Mesothelial cell of epicardium (in vitro differentiated cells): ENCODE measurements at regions not wholly inside any gene's neighbourhood (a gene's known extent, or its start where the extent isn't known, plus 50 kb on each side); places are given as distances from the start of the nearest gene placed in this dataset.

ENCODE experiments used
- DNase-seq, 2 experiments: peaks; one replicate each; pipeline ENCODE4 v3.0.0; 2021; ENCODE audit warnings: low spot score in 2 of 2; ENCODE audit not compliant: unreplicated experiment in 2 of 2
- H3K27ac Mint-ChIP-seq: 2 replicates; pipeline ENCODE4 v1.8.0; 2021; ENCODE audit warnings: mixed read lengths
- H3K27me3 Mint-ChIP-seq: 2 replicates; pipeline ENCODE4 v1.8.0; 2021; ENCODE audit warnings: low read depth, mixed read lengths
- H3K36me3 Mint-ChIP-seq: 2 replicates; pipeline ENCODE4 v1.8.0; 2021; ENCODE audit warnings: mixed read lengths
- H3K4me1 Mint-ChIP-seq: 2 replicates; pipeline ENCODE4 v1.8.0; 2021; ENCODE audit warnings: mixed read lengths
- H3K4me3 Mint-ChIP-seq: 2 replicates; pipeline ENCODE4 v1.8.0; 2021; ENCODE audit warnings: mild to moderate bottlenecking, moderate library complexity, mixed read lengths
- H3K9me3 Mint-ChIP-seq: 2 replicates; pipeline ENCODE4 v1.8.0; 2021; ENCODE audit warnings: mixed read lengths
- TF ChIP-seq, protein P1 (sequence below): fragments of 200-600 bp; sonication (generic); IDR thresholded peaks from one replicate; pipeline ENCODE4 v1.5.0; 2021; ENCODE audit warnings: antibody characterized with exemption; ENCODE audit not compliant: unreplicated experiment

DNA sequence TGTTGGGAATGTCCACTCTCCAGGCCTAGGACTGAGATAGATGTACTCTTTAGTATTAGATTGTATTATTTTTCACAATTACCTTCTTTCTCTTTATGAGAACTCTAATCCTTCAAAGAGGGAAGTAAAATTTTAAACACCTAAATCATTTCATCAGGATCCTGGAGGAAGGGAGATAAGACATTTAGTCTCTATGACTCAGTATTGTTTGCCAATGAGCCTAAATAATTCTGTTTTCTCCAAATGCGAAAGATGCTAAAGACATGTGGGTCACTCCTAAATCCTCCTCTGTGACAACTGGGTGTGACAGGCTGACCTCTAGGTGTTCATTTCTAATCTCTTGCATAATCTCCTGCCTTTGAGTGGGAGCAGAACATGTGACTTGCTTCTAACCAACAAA is 1736.6 kb upstream of the MIR17HG start:
- no peak overlapping the region for H3K4me3 Mint-ChIP-seq
- H3K4me1 Mint-ChIP-seq, result no peaks in the 10 kb centered on the region
- H3K36me3 Mint-ChIP-seq, result no peaks in the 10 kb centered on the region
- TF ChIP-seq, protein P1, sequence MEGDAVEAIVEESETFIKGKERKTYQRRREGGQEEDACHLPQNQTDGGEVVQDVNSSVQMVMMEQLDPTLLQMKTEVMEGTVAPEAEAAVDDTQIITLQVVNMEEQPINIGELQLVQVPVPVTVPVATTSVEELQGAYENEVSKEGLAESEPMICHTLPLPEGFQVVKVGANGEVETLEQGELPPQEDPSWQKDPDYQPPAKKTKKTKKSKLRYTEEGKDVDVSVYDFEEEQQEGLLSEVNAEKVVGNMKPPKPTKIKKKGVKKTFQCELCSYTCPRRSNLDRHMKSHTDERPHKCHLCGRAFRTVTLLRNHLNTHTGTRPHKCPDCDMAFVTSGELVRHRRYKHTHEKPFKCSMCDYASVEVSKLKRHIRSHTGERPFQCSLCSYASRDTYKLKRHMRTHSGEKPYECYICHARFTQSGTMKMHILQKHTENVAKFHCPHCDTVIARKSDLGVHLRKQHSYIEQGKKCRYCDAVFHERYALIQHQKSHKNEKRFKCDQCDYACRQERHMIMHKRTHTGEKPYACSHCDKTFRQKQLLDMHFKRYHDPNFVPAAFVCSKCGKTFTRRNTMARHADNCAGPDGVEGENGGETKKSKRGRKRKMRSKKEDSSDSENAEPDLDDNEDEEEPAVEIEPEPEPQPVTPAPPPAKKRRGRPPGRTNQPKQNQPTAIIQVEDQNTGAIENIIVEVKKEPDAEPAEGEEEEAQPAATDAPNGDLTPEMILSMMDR, result no peak
- peaks cover 16% of the 10 kb centered on the region for H3K9me3 Mint-ChIP-seq
- no peaks in the 10 kb centered on the region for H3K27me3 Mint-ChIP-seq
- no peak overlapping the region for H3K27ac Mint-ChIP-seq
- no peak for DNase-seq

DNA sequence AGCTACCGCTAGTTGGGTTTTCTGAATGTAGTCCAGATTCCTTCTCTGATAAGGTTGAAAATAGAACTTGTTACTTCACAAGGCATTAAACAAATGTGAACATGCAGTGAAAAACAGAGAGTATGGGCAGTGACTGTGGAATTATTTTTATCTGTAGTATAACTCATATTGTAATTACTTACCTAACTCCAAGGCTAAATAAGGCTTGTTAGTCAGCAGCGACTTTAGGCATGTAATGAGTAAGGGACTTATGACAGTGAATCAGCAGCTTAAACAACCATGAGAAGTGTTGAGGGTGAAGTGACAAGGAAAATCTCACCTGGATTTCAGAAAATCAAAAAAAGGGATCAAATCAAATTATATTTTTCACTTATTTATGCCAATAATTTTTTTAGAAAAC is 1719.5 kb upstream of the MIR17HG start:
- Mint-ChIP-seq H3K27ac (no peak overlapping the region), H3K36me3 (no peaks in the 10 kb centered on the region), H3K4me1 (no peaks in the 10 kb centered on the region), H3K9me3 (peaks cover 4% of the 10 kb centered on the region), H3K4me3 (no peak overlapping the region), H3K27me3 (no peaks in the 10 kb centered on the region)
- no peak for DNase-seq
- TF ChIP-seq, protein P1, result no peak

DNA sequence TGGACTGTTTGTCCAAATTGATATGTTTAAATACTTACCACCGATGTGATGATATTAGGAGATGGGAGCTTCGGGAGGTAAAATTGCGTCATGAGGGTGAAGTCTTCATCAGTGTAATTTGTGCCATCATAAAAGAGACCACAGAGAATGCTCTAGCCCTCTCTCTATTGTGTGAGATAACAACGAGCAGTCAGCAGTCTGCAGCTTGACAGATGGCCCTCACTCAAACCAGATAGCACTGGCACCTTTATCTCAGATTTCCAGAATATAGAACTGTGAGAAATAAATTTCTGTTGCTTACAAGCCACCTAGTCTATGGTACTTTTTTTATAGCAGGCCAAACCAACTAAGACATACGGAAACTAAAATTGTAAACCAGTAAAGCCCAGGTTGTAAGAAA is 1718.9 kb upstream of the MIR17HG start:
- Mint-ChIP-seq H3K27me3 (no peaks in the 10 kb centered on the region), H3K4me3 (no peak overlapping the region), H3K9me3 (peaks cover 5% of the 10 kb centered on the region), H3K4me1 (no peaks in the 10 kb centered on the region), H3K27ac (no peak overlapping the region), H3K36me3 (no peaks in the 10 kb centered on the region)
- TF ChIP-seq, protein P1, result no peak
- DNase-seq, result no peak

DNA sequence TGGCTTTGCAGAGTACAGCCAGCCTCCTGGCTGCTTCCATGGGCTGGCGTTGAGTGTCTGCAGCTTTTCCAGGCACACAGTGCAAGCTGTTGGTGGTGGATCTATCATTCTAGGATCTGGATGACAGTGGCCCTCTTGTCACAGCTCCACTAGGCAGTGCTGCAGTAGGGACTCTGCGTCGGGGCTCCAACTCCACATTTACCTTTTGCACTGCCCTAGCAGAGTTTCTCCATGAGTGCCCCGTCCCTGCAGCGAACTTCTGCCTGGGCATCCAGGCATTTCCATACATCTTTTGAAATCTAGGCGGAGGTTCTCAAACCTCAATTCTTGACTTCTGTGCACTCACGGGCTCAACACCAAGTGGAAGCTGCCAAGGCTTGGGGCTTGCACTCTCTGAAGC is 1697.3 kb upstream of the MIR17HG start:
- TF ChIP-seq, protein P1, result no peak
- no peak overlapping the region for H3K4me3 Mint-ChIP-seq
- no peaks in the 10 kb centered on the region for H3K4me1 Mint-ChIP-seq
- peaks cover 56% of the 10 kb centered on the region for H3K9me3 Mint-ChIP-seq
- H3K36me3 Mint-ChIP-seq, result peaks cover 5% of the 10 kb centered on the region
- no peak for DNase-seq
- no peak overlapping the region for H3K27ac Mint-ChIP-seq
- no peaks in the 10 kb centered on the region for H3K27me3 Mint-ChIP-seq

DNA sequence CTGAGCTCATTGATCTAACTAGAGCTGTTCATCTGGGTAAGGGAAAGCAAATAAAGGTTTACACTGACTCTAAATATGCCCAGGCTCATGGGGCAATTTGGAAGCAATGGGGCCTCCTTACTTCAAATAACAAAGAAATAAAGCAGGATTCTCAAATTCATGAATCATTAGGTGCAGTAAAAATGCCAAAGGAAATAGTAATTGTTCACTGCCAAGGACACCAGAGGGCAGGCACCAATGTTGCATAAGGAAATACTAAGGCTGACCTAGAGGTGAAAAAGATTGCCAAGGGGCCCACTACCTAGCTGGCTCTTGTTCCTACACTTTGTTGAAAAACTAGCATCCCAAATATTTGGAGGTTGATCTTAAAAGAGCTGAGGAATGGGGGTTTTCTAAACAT is 1686.7 kb upstream of the MIR17HG start:
- Mint-ChIP-seq H3K27ac (no peak overlapping the region), H3K4me3 (no peak overlapping the region), H3K4me1 (no peaks in the 10 kb centered on the region), H3K9me3 (peaks cover 22% of the 10 kb centered on the region), H3K27me3 (no peaks in the 10 kb centered on the region), H3K36me3 (no peaks in the 10 kb centered on the region)
- no peak for DNase-seq
- TF ChIP-seq, protein P1, result no peak

DNA sequence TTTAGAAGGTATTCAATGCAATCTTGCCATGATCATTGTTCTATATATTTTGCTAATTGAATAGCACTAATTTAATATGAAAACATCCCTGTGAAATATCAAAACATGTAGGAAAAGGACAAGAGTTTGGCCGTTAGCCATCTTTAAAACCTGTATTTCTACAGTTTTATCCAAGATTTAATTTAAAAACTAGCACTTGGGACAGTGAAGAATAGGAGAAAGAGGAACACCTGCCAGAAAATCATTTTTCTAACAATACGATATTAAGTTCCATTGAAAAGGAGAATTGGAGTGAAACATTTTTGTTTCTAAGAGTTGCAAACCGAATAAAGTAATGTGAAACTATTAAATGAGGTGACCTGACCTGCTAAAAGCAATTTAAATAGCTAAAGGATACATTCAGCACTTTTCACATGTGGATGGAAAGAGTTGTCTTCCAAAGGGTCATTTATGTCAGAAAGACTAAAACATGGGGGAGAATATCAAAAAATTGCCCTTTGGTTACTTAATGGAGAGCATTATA is 1673.6 kb upstream of the MIR17HG start:
- peaks cover 15% of the 10 kb centered on the region for H3K4me1 Mint-ChIP-seq
- H3K4me3 Mint-ChIP-seq, result no peak overlapping the region
- TF ChIP-seq, protein P1, result no peak
- no peaks in the 10 kb centered on the region for H3K36me3 Mint-ChIP-seq
- H3K27ac Mint-ChIP-seq, result no peak overlapping the region
- DNase-seq, result no peak
- H3K9me3 Mint-ChIP-seq, result peaks cover 5% of the 10 kb centered on the region
- no peaks in the 10 kb centered on the region for H3K27me3 Mint-ChIP-seq
